ENCODE measurements at regions not wholly inside any gene's neighbourhood (a gene's known extent, or its start where the extent isn't known, plus 50 kb on each side); places are given as distances from the start of the nearest gene placed in this dataset.

DNA sequence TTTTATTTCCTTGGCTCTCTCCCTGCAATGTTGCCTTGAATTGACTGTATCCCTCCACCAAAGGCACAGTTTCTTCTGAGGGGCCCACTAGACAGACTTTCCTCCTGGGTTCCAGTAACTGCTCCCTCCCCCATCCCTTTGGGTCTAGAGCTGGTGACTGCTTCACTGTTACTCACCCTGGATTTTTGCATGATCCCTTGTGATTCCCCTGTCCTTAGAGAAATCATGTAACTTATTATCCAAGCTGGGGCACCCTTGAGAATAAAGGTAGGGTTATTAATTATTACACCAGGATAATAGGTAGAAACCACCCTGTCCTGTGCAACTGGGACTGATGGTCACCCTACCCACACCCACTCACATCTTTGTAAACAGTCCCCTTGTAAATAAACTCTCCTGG lies 67.5 kb upstream of the FYN start (continued):
- TF ChIP-seq, protein P1, sequence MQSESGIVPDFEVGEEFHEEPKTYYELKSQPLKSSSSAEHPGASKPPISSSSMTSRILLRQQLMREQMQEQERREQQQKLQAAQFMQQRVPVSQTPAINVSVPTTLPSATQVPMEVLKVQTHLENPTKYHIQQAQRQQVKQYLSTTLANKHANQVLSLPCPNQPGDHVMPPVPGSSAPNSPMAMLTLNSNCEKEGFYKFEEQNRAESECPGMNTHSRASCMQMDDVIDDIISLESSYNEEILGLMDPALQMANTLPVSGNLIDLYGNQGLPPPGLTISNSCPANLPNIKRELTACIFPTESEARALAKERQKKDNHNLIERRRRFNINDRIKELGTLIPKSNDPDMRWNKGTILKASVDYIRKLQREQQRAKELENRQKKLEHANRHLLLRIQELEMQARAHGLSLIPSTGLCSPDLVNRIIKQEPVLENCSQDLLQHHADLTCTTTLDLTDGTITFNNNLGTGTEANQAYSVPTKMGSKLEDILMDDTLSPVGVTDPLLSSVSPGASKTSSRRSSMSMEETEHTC (IDR thresholded peaks at IDR 0.05), result no peak
- TF ChIP-seq, protein P2, sequence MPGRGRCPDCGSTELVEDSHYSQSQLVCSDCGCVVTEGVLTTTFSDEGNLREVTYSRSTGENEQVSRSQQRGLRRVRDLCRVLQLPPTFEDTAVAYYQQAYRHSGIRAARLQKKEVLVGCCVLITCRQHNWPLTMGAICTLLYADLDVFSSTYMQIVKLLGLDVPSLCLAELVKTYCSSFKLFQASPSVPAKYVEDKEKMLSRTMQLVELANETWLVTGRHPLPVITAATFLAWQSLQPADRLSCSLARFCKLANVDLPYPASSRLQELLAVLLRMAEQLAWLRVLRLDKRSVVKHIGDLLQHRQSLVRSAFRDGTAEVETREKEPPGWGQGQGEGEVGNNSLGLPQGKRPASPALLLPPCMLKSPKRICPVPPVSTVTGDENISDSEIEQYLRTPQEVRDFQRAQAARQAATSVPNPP (IDR thresholded peaks at IDR 0.05; ENCODE audit: borderline replicate concordance, insufficient read depth, insufficient read length), result no peak
- no peak for TF ChIP-seq CTBP1 (IDR thresholded peaks at IDR 0.05; ENCODE audit: borderline replicate concordance)
- TF ChIP-seq, protein P3, sequence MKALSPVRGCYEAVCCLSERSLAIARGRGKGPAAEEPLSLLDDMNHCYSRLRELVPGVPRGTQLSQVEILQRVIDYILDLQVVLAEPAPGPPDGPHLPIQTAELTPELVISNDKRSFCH (CRISPR knock-in tag; IDR thresholded peaks at IDR 0.05), result no peak
- TF ChIP-seq, protein P3 (tag; IDR thresholded peaks at IDR 0.05), result no peak

DNA sequence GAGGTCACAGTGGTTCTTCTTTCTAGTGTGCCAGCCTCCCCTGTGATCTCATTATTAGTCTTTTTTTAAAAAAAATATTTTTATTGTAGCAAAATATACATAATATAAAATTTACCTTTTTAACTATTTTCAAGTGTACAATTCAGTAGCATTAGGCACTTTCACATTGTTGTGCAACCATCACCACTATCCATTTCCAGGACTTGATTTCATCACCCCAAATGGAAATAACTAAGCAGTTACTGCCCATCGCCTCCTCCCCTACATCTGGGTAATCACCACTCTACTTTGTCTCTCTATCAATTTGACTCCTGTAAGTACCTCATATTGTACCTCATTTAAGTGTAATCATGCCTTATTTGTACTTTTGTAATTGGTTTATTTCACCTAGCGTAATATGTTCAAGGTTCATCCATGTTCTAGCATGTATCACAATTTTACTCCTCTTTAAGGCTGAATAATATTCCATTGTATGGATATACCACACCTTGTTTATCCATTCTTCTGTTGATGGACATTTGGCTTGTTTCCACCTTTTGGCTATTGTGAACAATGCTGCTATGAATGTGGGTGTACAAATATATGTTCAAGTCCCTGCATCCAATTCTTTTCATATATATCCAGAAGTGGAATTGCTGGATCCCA lies 68.6 kb upstream of the FYN start:
- intact Hi-C loops (cut with micrococcal nuclease), result no loop called here
- POLR2A ChIA-PET, result interaction anchor here (1.0 kb wide), 1 partner anchor 17 kb away, joined by 6 read pairs; no protein-coding TSS in a partner anchor
- Histone ChIP-seq H3K27ac (ENCODE audit: extremely low read depth, low read depth, low read length) (no peak overlapping the region), H2AFZ (ENCODE audit: low read depth, low read length) (no peak overlapping the region), H3K9me1 (ENCODE audit: control insufficient read depth, insufficient read depth, low read length) (no peaks in the 10 kb centered on the region), H3K79me2 (ENCODE audit: control insufficient read depth, insufficient read depth, low read length) (no peaks in the 10 kb centered on the region), H3K4me1 (replicated peaks in 1 of 2; ENCODE audit: control insufficient read depth in 2 of 2, insufficient read depth in 2 of 2, low read length in 2 of 2) (no peaks in the 10 kb centered on the region), H3K4me3 (no peak overlapping the region), H3K27me3 (ENCODE audit: control insufficient read depth in 2 of 2, insufficient read depth in 2 of 2, low read length in 2 of 2) (peaks cover 11 to 13% of the 10 kb centered on the region in 2 experiments; a peak in 3 of 5 replicates), H4K20me1 (replicated peaks; ENCODE audit: control insufficient read depth, insufficient read depth, low read length) (no peaks in the 10 kb centered on the region), H3K36me3 (ENCODE audit: control insufficient read depth, insufficient read depth, low read length) (no peaks in the 10 kb centered on the region), H3K9me3 (replicated peaks; ENCODE audit: control insufficient read depth, insufficient read depth, low read depth, low read length) (no peaks in the 10 kb centered on the region), H3K9ac (ENCODE audit: insufficient read depth in 1 of 2, low read depth in 2 of 2, low read length in 2 of 2) (no peak overlapping the region), H3K4me2 (ENCODE audit: insufficient read depth, low read length) (no peak overlapping the region)
- CTCF ChIA-PET (ENCODE audit: low intra/inter-chr PET ratio), result no interaction called here
- BruUV-seq (replicated peaks), result no TSS peak
- FAIRE-seq (no peak), ATAC-seq (no peak), DNase-seq (ENCODE audit: extremely low read depth in 1 of 4, low spot score in 3 of 4) (no peak)
- WGBS (ENCODE audit: insufficient coverage, low coverage, missing lambda C conversion rate), result 0% methylated on average over 2 of the region's 2 CpGs
- in situ Hi-C loops (cut with MboI), result no loop called here
- TF ChIP-seq ZNF146 (CRISPR knock-in tag; IDR thresholded peaks at IDR 0.05; ENCODE audit: unreplicated experiment) (peak; percentile 65), ESRRA (IDR thresholded peaks at IDR 0.05; ENCODE audit: borderline replicate concordance, low read depth) (no peak), ZFPM2 (CRISPR knock-in tag; IDR thresholded peaks at IDR 0.05) (no peak), BRD9 (IDR thresholded peaks at IDR 0.05; ENCODE audit: low read depth, partially characterized antibody) (no peak), HSF4 (CRISPR knock-in tag; IDR thresholded peaks at IDR 0.05; ENCODE audit: borderline replicate concordance) (no peak), NR2C1 (IDR thresholded peaks at IDR 0.05) (no peak), NR2C1 (tag; IDR thresholded peaks at IDR 0.05) (no peak), CEBPG (CRISPR knock-in tag; IDR thresholded peaks at IDR 0.05) (no peak), CEBPG (tag; conservative IDR thresholded peaks at IDR 0.05 in 1 of 2, IDR thresholded peaks at IDR 0.05 in 1 of 2) (0 out of 4 replicates have a peak, but pooled peaks of 1 of the 2 experiments have one; percentile 8), RAD51 (IDR thresholded peaks at IDR 0.05; ENCODE audit: borderline replicate concordance, low read depth) (no peak)
- TF ChIP-seq, protein P4, sequence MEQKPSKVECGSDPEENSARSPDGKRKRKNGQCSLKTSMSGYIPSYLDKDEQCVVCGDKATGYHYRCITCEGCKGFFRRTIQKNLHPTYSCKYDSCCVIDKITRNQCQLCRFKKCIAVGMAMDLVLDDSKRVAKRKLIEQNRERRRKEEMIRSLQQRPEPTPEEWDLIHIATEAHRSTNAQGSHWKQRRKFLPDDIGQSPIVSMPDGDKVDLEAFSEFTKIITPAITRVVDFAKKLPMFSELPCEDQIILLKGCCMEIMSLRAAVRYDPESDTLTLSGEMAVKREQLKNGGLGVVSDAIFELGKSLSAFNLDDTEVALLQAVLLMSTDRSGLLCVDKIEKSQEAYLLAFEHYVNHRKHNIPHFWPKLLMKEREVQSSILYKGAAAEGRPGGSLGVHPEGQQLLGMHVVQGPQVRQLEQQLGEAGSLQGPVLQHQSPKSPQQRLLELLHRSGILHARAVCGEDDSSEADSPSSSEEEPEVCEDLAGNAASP (IDR thresholded peaks at IDR 0.05), result no peak
- TF ChIP-seq, protein P5, sequence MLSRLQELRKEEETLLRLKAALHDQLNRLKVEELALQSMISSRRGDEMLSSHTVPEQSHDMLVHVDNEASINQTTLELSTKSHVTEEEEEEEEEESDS (CRISPR knock-in tag; IDR thresholded peaks at IDR 0.05), result no peak

Data from K562 (cell line).